ENCODE measurements at regions not wholly inside any gene's neighbourhood (a gene's known extent, or its start where the extent isn't known, plus 50 kb on each side); places are given as distances from the start of the nearest gene placed in this dataset.

DNA sequence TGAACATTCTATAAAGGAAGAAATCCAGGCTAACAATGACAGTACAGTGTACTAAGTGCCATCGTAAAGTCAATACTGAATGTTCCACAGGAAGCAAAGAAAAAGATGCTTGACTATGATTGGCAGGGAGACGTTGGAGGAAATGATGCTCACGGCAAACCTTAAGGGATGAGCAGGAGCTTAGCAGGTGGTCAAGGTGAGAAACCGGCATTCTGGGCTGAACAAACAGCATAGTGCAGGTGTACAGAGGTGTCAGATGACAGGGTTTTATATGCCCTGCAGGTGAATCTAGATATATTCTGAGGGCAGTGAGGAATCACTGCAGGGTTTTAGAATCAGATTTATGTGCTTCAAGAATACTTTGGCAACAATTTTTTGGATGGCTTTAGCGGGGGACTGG is 85.3 kb upstream of the HEPHL1 start:
- TF ChIP-seq, protein P1, sequence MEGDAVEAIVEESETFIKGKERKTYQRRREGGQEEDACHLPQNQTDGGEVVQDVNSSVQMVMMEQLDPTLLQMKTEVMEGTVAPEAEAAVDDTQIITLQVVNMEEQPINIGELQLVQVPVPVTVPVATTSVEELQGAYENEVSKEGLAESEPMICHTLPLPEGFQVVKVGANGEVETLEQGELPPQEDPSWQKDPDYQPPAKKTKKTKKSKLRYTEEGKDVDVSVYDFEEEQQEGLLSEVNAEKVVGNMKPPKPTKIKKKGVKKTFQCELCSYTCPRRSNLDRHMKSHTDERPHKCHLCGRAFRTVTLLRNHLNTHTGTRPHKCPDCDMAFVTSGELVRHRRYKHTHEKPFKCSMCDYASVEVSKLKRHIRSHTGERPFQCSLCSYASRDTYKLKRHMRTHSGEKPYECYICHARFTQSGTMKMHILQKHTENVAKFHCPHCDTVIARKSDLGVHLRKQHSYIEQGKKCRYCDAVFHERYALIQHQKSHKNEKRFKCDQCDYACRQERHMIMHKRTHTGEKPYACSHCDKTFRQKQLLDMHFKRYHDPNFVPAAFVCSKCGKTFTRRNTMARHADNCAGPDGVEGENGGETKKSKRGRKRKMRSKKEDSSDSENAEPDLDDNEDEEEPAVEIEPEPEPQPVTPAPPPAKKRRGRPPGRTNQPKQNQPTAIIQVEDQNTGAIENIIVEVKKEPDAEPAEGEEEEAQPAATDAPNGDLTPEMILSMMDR (IDR thresholded peaks at IDR 0.05; ENCODE audit: extremely low read depth in 1 of 2, insufficient read depth in 1 of 2, low read depth in 1 of 2, low read length in 2 of 2), result no peak
- TF ChIP-seq POLR2A (IDR thresholded peaks at IDR 0.05; ENCODE audit: low read depth, low read length), result no peak
